WI38 (cell line): ENCODE measurements at regions not wholly inside any gene's neighbourhood (a gene's known extent, or its start where the extent isn't known, plus 50 kb on each side); places are given as distances from the start of the nearest gene placed in this dataset.

Source experiments
- H3K4me3 ChIP-seq: 2 replicates; pipeline ENCODE4 v1.5.1; 2011; ENCODE audit warnings: low read depth, mild to moderate bottlenecking, control low read depth, low read length
- TF ChIP-seq, protein P1 (sequence below): IDR thresholded peaks from 2 replicates; pipeline ENCODE4 v1.5.1; 2012; ENCODE audit warnings: low read depth, mild to moderate bottlenecking, control low read depth, low read length

DNA sequence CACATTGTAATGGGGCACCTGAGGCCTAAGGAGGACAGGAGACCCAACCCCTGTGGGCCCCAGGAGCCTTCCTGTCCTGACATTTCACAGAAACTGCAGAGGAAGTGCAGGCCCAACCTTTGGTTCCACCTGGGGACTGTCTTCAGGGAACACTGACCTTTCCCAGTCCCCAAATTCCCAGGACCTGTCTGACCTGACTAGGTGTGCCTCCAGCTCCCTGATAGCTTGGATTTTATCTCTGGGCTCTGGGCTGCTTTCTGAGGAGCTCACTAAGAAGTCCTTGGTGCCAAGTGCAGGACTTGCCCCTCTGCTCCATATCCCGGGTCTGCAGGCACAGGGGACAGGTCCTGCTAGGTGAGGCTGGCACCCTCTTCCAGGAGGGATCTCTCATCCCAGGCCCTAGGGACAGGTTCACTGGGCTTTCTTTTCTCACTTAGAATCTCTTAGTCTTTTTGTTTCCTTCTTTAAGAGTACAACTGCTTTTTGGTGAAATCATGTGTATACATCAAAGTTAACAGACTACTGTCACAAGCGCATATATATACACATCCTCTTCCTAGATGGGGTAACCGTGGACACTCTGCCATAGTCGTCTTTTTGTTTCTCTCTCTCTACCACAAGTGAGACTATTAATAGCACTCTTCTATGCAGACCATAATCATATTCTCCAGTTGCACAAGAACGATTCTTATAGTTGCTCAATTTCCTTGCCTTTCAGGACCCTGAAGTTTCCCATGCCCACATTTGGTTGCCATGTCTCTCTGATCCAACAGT, 72.0 kb upstream of the IGLL5 start:
- H3K4me3 ChIP-seq = no peak overlapping the region
- TF ChIP-seq, protein P1, sequence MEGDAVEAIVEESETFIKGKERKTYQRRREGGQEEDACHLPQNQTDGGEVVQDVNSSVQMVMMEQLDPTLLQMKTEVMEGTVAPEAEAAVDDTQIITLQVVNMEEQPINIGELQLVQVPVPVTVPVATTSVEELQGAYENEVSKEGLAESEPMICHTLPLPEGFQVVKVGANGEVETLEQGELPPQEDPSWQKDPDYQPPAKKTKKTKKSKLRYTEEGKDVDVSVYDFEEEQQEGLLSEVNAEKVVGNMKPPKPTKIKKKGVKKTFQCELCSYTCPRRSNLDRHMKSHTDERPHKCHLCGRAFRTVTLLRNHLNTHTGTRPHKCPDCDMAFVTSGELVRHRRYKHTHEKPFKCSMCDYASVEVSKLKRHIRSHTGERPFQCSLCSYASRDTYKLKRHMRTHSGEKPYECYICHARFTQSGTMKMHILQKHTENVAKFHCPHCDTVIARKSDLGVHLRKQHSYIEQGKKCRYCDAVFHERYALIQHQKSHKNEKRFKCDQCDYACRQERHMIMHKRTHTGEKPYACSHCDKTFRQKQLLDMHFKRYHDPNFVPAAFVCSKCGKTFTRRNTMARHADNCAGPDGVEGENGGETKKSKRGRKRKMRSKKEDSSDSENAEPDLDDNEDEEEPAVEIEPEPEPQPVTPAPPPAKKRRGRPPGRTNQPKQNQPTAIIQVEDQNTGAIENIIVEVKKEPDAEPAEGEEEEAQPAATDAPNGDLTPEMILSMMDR = no peak

DNA sequence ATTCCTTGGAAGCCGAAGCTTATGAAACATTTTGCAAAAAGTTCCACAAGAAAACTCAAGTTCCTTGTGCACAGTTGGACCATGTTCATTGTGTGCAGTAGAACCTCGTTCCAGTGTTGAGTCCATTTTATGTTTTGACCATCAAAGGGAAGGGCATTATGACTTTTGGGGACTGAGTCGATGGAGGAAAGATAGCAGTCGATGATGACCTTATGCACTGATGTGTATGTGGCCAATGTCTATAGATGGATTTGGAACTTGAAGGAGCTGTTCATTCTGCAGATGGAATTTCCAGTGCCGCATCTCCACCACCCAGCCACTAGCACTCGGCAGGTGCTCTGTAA, 71.5 kb upstream of the IGLL5 start:
- H3K4me3 ChIP-seq = no peak overlapping the region
- TF ChIP-seq, protein P1 = no peak

DNA sequence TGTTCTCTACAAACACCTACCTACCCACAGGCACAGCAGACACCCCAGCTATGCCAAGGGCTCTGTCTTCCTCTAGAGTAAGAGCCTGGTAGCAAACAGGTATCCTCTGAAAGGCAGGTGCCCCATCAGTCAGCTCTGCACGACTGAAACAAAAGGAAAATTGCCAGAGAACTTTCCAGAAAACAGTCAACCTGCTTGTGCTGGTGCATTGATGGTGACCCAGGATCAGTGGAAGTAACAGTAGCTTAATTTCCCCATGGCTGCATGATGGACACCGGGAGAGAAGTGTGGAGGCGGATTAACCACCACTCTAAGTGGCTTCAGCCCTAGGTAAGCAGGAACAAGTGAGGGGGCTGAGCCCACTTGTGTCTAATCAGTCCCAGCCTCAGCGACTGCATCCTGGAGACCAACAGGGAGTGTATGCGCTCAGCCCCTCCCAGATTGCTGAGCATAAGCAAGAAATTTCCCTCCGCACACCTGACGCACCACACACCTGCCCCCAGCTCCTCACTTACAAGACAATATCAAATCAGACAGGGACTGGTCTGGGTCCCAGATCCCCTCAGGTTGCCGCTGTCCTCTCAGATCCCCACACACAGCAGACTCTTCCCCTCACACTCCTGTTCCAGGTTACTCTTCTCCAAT, 70.7 kb upstream of the IGLL5 start:
- H3K4me3 ChIP-seq = no peak overlapping the region
- TF ChIP-seq, protein P1 = no peak

DNA sequence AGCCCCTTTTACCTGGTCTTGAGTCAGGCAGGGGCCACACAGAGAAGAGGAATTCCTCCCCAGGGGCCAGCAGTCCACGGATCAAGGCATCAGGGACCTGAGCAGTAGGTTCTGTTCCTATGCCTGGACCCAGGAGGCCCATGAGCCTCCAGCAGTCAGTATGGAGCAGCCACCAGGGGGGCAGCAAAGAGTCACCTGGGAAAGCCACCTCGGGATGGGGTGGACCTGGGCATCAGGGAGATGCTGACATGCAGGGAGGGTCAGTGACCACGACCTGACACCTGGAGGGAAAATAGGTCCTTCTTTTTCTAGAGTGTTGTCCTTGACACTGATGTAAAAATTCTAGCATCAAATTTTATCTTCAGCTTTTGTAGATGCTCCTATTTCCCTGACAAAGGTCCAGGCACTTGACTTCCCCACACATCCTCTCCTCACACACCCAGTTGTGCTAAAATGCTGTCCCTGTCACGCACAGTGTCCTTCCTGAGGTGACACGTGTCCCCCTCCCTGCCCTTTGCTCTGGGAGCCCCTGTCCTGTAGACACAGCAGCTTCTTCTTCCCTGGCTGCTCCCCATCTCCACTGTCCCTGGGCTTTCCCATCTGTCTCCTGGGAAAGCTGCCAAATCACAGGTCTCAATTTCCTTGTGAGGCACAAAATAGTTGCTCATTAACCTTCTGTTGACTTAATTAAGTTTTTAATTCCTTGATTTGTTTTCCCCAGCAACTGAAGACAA, 70.0 kb upstream of the IGLL5 start:
- H3K4me3 ChIP-seq = no peak overlapping the region
- TF ChIP-seq, protein P1 = no peak

DNA sequence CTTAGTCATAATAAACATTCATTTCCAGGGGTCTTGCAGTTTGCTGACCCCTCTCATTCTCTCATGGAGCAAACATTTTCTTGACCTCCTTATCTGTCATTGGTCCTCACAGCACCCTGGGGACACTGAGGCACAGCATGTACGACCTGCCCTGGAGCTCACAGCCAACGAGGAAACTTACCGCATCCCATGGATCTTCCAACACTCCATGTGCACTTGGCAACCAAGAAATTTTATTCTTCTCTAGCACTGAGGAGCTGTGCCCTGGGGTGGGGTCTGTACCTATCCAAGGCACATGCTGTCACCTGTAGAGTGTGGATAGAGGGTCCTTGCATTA, 69.4 kb upstream of the IGLL5 start:
- no peak overlapping the region for H3K4me3 ChIP-seq
- TF ChIP-seq, protein P1 = no peak

DNA sequence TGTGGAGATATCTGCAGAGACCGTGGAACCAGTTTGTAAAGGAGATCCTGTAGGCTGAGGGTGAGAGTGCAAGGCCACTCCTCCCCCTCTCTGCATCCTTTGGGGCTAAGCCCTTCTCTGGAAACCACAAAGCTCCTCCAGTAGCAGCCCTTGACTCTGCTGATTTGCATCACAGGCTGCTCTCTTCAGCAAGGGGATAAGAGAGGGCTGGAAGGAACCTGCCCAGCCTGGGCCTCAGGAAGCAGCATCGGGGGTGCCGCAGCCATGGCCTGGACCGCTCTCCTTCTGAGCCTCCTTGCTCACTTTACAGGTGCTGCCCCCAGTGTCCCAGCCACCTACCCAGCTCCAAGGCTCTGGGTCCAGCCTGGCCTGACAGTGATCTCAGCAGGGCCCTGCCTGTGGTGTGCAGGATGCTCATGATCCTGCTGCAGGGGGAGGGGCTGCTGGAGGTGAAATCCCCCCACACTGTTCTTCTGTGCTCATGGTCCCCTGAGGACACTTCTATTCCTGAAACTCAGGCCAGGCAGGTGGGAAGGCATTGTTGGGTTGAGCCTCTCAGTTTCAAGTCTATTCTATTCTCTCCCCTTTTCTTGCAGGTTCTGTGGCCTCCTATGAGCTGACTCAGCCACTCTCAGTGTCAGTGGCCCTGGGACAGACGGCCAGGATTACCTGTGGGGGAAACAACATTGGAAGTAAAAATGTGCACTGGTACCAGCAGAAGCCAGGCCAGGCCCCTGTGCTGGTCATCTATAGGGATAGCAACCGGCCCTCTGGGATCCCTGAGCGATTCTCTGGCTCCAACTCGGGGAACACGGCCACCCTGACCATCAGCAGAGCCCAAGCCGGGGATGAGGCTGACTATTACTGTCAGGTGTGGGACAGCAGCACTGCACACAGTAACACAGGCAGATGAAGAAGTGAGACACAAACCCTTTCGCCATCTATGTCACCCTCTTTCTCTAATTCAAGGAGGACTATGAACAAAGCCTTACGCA, 68.5 kb upstream of the IGLL5 start:
- no peak overlapping the region for H3K4me3 ChIP-seq
- TF ChIP-seq, protein P1 = no peak
